HepG2 (cell line): ENCODE measurements at regions not wholly inside any gene's neighbourhood (a gene's known extent, or its start where the extent isn't known, plus 50 kb on each side); places are given as distances from the start of the nearest gene placed in this dataset.

Experiments used
- ATAC-seq: fragments of 200-7000 bp; cut with Tn5 transposase; 3 replicates; pipeline ENCODE4 v1.9.1; 2020; ENCODE audit warnings: mild to moderate bottlenecking, moderate library complexity
- BruUV-seq: library from RNA; stranded (reverse); fragments of 400-500 nt; replicated peaks from 2 replicates; lab custom pipeline; 2021; lab: Mats Ljungman, UMichigan
- CTCF ChIA-PET: fragments of 300-600 bp; formaldehyde crosslinking; extraction: SDS; loops from one replicate; lab custom pipeline; 2021; ENCODE audit warnings: low total read pairs, inconsistent platforms, low intra/inter-chr PET ratio; lab: Yijun Ruan, JAX
- POLR2A ChIA-PET: fragments of 350-600 bp; sonication (Branson Sonifier 250); formaldehyde crosslinking; loops from one replicate; lab custom pipeline; 2020; ENCODE audit warnings: antibody characterized with exemption, inconsistent platforms; lab: Yijun Ruan, JAX
- DNase-seq: peaks from one replicate; pipeline ENCODE4 v3.0.0-alpha.2; 2015; ENCODE audit warnings: low spot score
- FAIRE-seq: peaks from 3 replicates; lab custom pipeline; 2011; peaks lifted over from hg19 to GRCh38; lab: Jason Lieb, UNC
- H2AFZ ChIP-seq: one replicate; pipeline ENCODE4 v1.6.1; 2011; ENCODE audit warnings: low read length, inconsistent platforms
- H3K27ac ChIP-seq: fragments of 300-600 bp; 3 replicates; pipeline ENCODE4 v1.8.0; 2011; ENCODE audit warnings: mixed run types, mild to moderate bottlenecking, mixed read lengths, low read length, inconsistent platforms; ENCODE audit not compliant: insufficient read depth; ENCODE audit errors: extremely low read length
- H3K27me3 ChIP-seq, 2 experiments: fragments of 200-600 bp in 1 of 2; 2 replicates in 1 of 2; 3 replicates in 1 of 2; pipeline versions ENCODE4 v1.6.0 to v1.8.0; 2011; ENCODE audit warnings: low read length in 2 of 2, mild to moderate bottlenecking in 2 of 2, moderate library complexity in 2 of 2, inconsistent platforms in 1 of 2; ENCODE audit not compliant: insufficient read depth in 2 of 2, control insufficient read depth in 1 of 2
- H3K36me3 ChIP-seq, 2 experiments: fragments of 200-600 bp in 1 of 2; replicated peaks in 1 of 2; 2 replicates in 1 of 2; 3 replicates in 1 of 2; pipeline versions ENCODE4 v1.5.1 to v1.8.0; 2011; ENCODE audit warnings: low read length in 2 of 2, inconsistent platforms in 1 of 2; ENCODE audit not compliant: insufficient read depth in 2 of 2, control insufficient read depth in 1 of 2
- H3K4me1 ChIP-seq: 2 replicates; pipeline ENCODE4 v1.5.1; 2012; ENCODE audit warnings: low read length, inconsistent platforms; ENCODE audit not compliant: insufficient read depth
- H3K4me2 ChIP-seq: 2 replicates; pipeline ENCODE4 v1.6.0; 2011; ENCODE audit warnings: low read depth, low read length, inconsistent platforms
- H3K4me3 ChIP-seq, 3 experiments: fragments of 200-600 bp in 1 of 3; sonication (generic), shearing (Covaris generic) in 1 of 3; replicated peaks in 1 of 3; 2 replicates each; pipeline ENCODE4 v1.5.1; 2011 to 2016; ENCODE audit warnings: low read length in 3 of 3, inconsistent platforms in 2 of 3, low read depth in 2 of 3, mild to moderate bottlenecking in 2 of 3, control low read depth in 1 of 3, mixed read lengths in 1 of 3; ENCODE audit not compliant: insufficient read depth in 1 of 3
- H3K79me2 ChIP-seq: one replicate; pipeline ENCODE4 v1.6.1; 2011; ENCODE audit warnings: low read length, inconsistent platforms; ENCODE audit not compliant: insufficient read depth
- H3K9ac ChIP-seq: 2 replicates; pipeline ENCODE4 v1.6.0; 2011; ENCODE audit warnings: mild to moderate bottlenecking, low read depth, low read length, inconsistent platforms; ENCODE audit not compliant: insufficient read depth
- H3K9me3 ChIP-seq: 2 replicates; pipeline ENCODE4 v1.5.1; 2012; ENCODE audit warnings: mild to moderate bottlenecking, low read length
- H4K20me1 ChIP-seq: 2 replicates; pipeline ENCODE4 v1.6.0; 2011; ENCODE audit warnings: inconsistent platforms, mild to moderate bottlenecking, low read length, moderate library complexity; ENCODE audit not compliant: insufficient read depth
- ATAD3A ChIP-seq: sonication (generic); formaldehyde crosslinking; IDR thresholded peaks from 2 replicates; pipeline ENCODE4 v1.4.0; 2020; ENCODE audit warnings: missing genetic modification reagents
- ATM ChIP-seq: fragments of 450-650 bp; IDR thresholded peaks from 2 replicates; pipeline ENCODE4 v1.7.1; 2017; ENCODE audit warnings: mild to moderate bottlenecking, borderline replicate concordance
- BRCA1 ChIP-seq: sonication (generic); formaldehyde crosslinking; IDR thresholded peaks from 2 replicates; pipeline ENCODE4 v1.4.0; 2020; ENCODE audit warnings: missing genetic modification reagents
- CEBPB ChIP-seq: IDR thresholded peaks from 2 replicates; pipeline ENCODE4 v1.6.1; 2011; ENCODE audit warnings: low read depth, low read length, improper control_type of control experiment, borderline replicate concordance
- DBP ChIP-seq: sonication (generic); formaldehyde crosslinking; IDR thresholded peaks from 2 replicates; pipeline ENCODE4 v1.4.0; 2020; ENCODE audit warnings: missing genetic modification reagents; ENCODE audit errors: not compliant biosample characterization
- ETS1 ChIP-seq: sonication (generic); formaldehyde crosslinking; IDR thresholded peaks from 2 replicates; pipeline ENCODE4 v1.4.0; 2020; ENCODE audit warnings: missing genetic modification reagents
- FOXA3 ChIP-seq: IDR thresholded peaks from 2 replicates; pipeline ENCODE4 v1.6.1; 2016; ENCODE audit warnings: missing genetic modification reagents, missing compliant biosample characterization
- IKZF4 ChIP-seq: sonication (generic); formaldehyde crosslinking; IDR thresholded peaks from 2 replicates; pipeline ENCODE4 v1.5.1; 2020; ENCODE audit warnings: borderline replicate concordance, mild to moderate bottlenecking, low read depth, missing genetic modification reagents; ENCODE audit errors: not compliant biosample characterization
- IRF1 ChIP-seq: sonication (generic); formaldehyde crosslinking; IDR thresholded peaks from 2 replicates; pipeline ENCODE4 v1.4.0; 2020; ENCODE audit warnings: low read depth, mild to moderate bottlenecking, missing genetic modification reagents
- MTF1 ChIP-seq: sonication (generic); formaldehyde crosslinking; IDR thresholded peaks from 2 replicates; pipeline ENCODE4 v1.5.0; 2020; ENCODE audit warnings: missing genetic modification reagents
- NFRKB ChIP-seq: fragments of 450-650 bp; IDR thresholded peaks from 2 replicates; pipeline ENCODE4 v1.6.1; 2017
- NFYB ChIP-seq: sonication (generic); formaldehyde crosslinking; IDR thresholded peaks from 2 replicates; pipeline ENCODE4 v1.4.0; 2020; ENCODE audit warnings: missing genetic modification reagents
- PHF8 ChIP-seq: sonication (generic); formaldehyde crosslinking; IDR thresholded peaks from 2 replicates; pipeline ENCODE4 v1.5.0; 2020; ENCODE audit warnings: missing genetic modification reagents
- RARA ChIP-seq: IDR thresholded peaks from 2 replicates; pipeline ENCODE4 v1.6.1; 2016; ENCODE audit warnings: missing genetic modification reagents, missing compliant biosample characterization
- ZNF275 ChIP-seq: sonication (generic); formaldehyde crosslinking; IDR thresholded peaks from 2 replicates; pipeline ENCODE4 v1.8.0; 2022; ENCODE audit warnings: missing genetic modification reagents, mild to moderate bottlenecking, inconsistent platforms, borderline replicate concordance
- ZNF296 ChIP-seq: sonication (generic); formaldehyde crosslinking; conservative IDR thresholded peaks from 2 replicates; pipeline ENCODE4 v1.5.0; 2020; ENCODE audit warnings: mild to moderate bottlenecking, missing genetic modification reagents
- ZNF614 ChIP-seq: IDR thresholded peaks from 2 replicates; pipeline ENCODE4 v1.6.1; 2018; ENCODE audit warnings: missing biosample characterization, missing genetic modification reagents, inconsistent platforms, borderline replicate concordance
- ZNF83 ChIP-seq: sonication (generic); formaldehyde crosslinking; IDR thresholded peaks from 2 replicates; pipeline ENCODE4 v1.4.0; 2020; ENCODE audit warnings: missing genetic modification reagents, mild to moderate bottlenecking, borderline replicate concordance
- WGBS: methylation state at CpG from one replicate; pipeline ENCODE4 v1.1.6; 2017; ENCODE audit warnings: low lambda C conversion rate; 5-methylcytosine and 5-hydroxymethylcytosine counted together
- in situ Hi-C: cut with HindIII; loops from 2 replicates; pipeline ENCODE4 v1.10.0; 2017; ENCODE audit warnings: low pct_unique_long_range_greater_than_20kb; ENCODE audit not compliant: extremely low pct_ligation_motif_present
- intact Hi-C: fragments of 100-400 bp; cut with micrococcal nuclease; formaldehyde crosslinking; loops from one replicate; pipeline ENCODE4 v1.10.0; 2022; ENCODE audit not compliant: unreplicated experiment

- H3K9me3 ChIP-seq, result peaks cover 2% of the 10 kb centered on the region; the same call in 1 of the 2 replicates
- intact Hi-C loops (no loop called here), in situ Hi-C loops (no loop called here)
- ChIA-PET POLR2A (no interaction called here), CTCF (no interaction called here)
- H2AFZ ChIP-seq, result no peak overlapping the region
- H4K20me1 ChIP-seq, result no peaks in the 10 kb centered on the region
- no peaks in the 10 kb centered on the region for H3K79me2 ChIP-seq
- DNase-seq, result no peak
- H3K9ac ChIP-seq, result no peak overlapping the region
- TF ChIP-seq NFYB (CRISPR knock-in tag) (no peak), ATAD3A (CRISPR knock-in tag) (no peak)
- H3K36me3 ChIP-seq, result no peaks in the 10 kb centered on the region
- ATAC-seq, result no peak
- no peak for FAIRE-seq
- no TSS peak for BruUV-seq
- H3K4me1 ChIP-seq, result no peaks in the 10 kb centered on the region
- 0% methylated on average over 1 of the region's 1 CpG for WGBS
- no peak overlapping the region for H3K4me3 ChIP-seq
- no peak overlapping the region for H3K4me2 ChIP-seq
- H3K27me3 ChIP-seq, result no peaks in the 10 kb centered on the region
- H3K27ac ChIP-seq, result no peak overlapping the region
These were observed 119.2 kb upstream of the TP63 start for GRCh38 chr3:189512039-189512438.

- intact Hi-C loops, result no loop called here
- DNase-seq, result no peak
- Histone ChIP-seq H3K27ac (no peak overlapping the region), H3K27me3 (no peaks in the 10 kb centered on the region), H4K20me1 (no peaks in the 10 kb centered on the region), H3K9ac (no peak overlapping the region), H3K79me2 (no peaks in the 10 kb centered on the region), H3K4me3 (no peak overlapping the region), H3K4me1 (no peaks in the 10 kb centered on the region), H2AFZ (no peak overlapping the region), H3K36me3 (no peaks in the 10 kb centered on the region), H3K9me3 (peaks cover 10% of the 10 kb centered on the region), H3K4me2 (no peak overlapping the region)
- ChIA-PET POLR2A (no interaction called here), CTCF (no interaction called here)
- BruUV-seq, result no TSS peak
- in situ Hi-C loops, result no loop called here
- ATAC-seq, result no peak
- no peak for FAIRE-seq
- no peak for TF ChIP-seq RARA (CRISPR knock-in tag)
- no peak for TF ChIP-seq ETS1
- no peak for TF ChIP-seq CEBPB
- TF ChIP-seq MTF1 (CRISPR knock-in tag), result no peak
- TF ChIP-seq ZNF83 (CRISPR knock-in tag), result no peak
- TF ChIP-seq ZNF275 (CRISPR knock-in tag), result no peak
- no peak for TF ChIP-seq DBP (CRISPR knock-in tag)
- TF ChIP-seq FOXA3 (CRISPR knock-in tag), result no peak
- TF ChIP-seq NFRKB, result no peak
- TF ChIP-seq ZNF614 (CRISPR knock-in tag), result no peak
- no peak for TF ChIP-seq IRF1
- TF ChIP-seq PHF8 (CRISPR knock-in tag), result no peak
- no peak for TF ChIP-seq ATM
- no peak for TF ChIP-seq IKZF4 (CRISPR knock-in tag)
- no peak for TF ChIP-seq ZNF296 (CRISPR knock-in tag)
- no peak for TF ChIP-seq BRCA1
These were observed 118.4 kb upstream of the TP63 start for GRCh38 chr3:189512821-189513220.
